Transverse colon (tissue), 3 donors: ENCODE measurements at regions not wholly inside any gene's neighbourhood (a gene's known extent, or its start where the extent isn't known, plus 50 kb on each side); places are given as distances from the start of the nearest gene placed in this dataset.

Source experiments
- POLR2A ChIP-seq: fragments of 450-650 bp; IDR thresholded peaks from one replicate; pipeline ENCODE4 v1.6.1; 2016; ENCODE audit warnings: antibody characterized with exemption, mild to moderate bottlenecking, moderate library complexity
- TF ChIP-seq, protein P1 (sequence below), 5 experiments: fragments of 200-600 bp in 3 of 5; fragments of 450-650 bp in 2 of 5; sonication (generic) in 3 of 5; IDR thresholded peaks; 1 replicate in 2 of 5; 2 replicates in 3 of 5; pipeline ENCODE4 v1.5.1; 2016 to 2017; ENCODE audit warnings: antibody characterized with exemption in 5 of 5, inconsistent platforms in 3 of 5, mild to moderate bottlenecking in 2 of 5, moderate library complexity in 1 of 5

DNA sequence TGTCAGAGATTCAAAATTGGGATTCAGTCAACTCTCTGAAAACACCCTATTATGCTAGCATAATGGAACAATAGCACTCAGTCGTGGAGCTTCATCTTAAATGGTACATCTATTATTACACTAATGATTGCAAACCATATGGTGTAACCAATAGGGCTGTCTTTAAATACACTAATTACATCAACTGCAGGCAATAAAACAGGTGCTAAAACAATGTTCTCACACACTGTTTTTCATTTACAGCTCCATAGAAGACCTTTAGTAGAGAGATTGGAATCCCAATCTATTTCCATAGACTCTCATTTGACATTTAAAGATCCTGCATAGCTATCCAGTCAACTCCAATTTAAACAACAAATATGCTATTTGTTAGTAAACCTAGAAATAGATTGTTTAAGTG is 1917.4 kb downstream of the OLFM4 start:
- TF ChIP-seq, protein P1, sequence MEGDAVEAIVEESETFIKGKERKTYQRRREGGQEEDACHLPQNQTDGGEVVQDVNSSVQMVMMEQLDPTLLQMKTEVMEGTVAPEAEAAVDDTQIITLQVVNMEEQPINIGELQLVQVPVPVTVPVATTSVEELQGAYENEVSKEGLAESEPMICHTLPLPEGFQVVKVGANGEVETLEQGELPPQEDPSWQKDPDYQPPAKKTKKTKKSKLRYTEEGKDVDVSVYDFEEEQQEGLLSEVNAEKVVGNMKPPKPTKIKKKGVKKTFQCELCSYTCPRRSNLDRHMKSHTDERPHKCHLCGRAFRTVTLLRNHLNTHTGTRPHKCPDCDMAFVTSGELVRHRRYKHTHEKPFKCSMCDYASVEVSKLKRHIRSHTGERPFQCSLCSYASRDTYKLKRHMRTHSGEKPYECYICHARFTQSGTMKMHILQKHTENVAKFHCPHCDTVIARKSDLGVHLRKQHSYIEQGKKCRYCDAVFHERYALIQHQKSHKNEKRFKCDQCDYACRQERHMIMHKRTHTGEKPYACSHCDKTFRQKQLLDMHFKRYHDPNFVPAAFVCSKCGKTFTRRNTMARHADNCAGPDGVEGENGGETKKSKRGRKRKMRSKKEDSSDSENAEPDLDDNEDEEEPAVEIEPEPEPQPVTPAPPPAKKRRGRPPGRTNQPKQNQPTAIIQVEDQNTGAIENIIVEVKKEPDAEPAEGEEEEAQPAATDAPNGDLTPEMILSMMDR (IDR thresholded peaks at IDR 0.05), result no peak
- no peak for TF ChIP-seq POLR2A
